ENCODE measurements at regions not wholly inside any gene's neighbourhood (a gene's known extent, or its start where the extent isn't known, plus 50 kb on each side); places are given as distances from the start of the nearest gene placed in this dataset.

DNA sequence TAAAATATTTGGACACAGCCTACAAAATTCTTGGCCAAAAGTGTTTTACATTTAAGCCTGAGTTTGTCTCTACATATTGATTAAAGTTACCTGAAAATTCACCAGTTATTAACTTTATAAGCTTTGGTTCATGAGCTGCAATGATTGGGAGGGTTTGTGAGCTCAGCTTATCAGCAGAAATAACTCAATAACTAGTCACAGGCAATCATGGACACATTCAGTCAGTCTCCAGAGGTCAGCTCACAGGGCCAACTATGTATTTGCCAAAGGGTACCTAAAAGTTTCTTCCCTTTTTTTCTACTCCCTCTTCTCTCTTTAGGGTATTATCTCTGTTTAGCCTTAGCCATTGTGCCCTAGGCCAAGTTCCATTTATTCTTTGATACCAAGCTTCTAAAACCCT is 145.9 kb downstream of the ZPLD1 start:
- H3K27ac ChIP-seq (ENCODE audit: low read length) = no peak overlapping the region
- H3K4me3 ChIP-seq (ENCODE audit: low read depth in 1 of 2, low read length in 2 of 2) = no peak overlapping the region
- no peak overlapping the region for H3K9ac ChIP-seq (ENCODE audit: low read depth, low read length)
- TF ChIP-seq, protein P1, sequence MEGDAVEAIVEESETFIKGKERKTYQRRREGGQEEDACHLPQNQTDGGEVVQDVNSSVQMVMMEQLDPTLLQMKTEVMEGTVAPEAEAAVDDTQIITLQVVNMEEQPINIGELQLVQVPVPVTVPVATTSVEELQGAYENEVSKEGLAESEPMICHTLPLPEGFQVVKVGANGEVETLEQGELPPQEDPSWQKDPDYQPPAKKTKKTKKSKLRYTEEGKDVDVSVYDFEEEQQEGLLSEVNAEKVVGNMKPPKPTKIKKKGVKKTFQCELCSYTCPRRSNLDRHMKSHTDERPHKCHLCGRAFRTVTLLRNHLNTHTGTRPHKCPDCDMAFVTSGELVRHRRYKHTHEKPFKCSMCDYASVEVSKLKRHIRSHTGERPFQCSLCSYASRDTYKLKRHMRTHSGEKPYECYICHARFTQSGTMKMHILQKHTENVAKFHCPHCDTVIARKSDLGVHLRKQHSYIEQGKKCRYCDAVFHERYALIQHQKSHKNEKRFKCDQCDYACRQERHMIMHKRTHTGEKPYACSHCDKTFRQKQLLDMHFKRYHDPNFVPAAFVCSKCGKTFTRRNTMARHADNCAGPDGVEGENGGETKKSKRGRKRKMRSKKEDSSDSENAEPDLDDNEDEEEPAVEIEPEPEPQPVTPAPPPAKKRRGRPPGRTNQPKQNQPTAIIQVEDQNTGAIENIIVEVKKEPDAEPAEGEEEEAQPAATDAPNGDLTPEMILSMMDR (IDR thresholded peaks at IDR 0.05; ENCODE audit: borderline replicate concordance, extremely low read depth, low read length, poor library complexity, severe bottlenecking) = no peak
- TF ChIP-seq EZH2 (IDR thresholded peaks at IDR 0.05; ENCODE audit: borderline replicate concordance, low read depth, low read length, severe bottlenecking) = no peak
- H3K36me3 ChIP-seq (ENCODE audit: insufficient read depth, low read length) = no peaks in the 10 kb centered on the region
- H4K20me1 ChIP-seq (ENCODE audit: insufficient read depth, low read length) = no peaks in the 10 kb centered on the region
- ATAC-seq (ENCODE audit: insufficient read depth, low read depth) = no peak
- H3K27me3 ChIP-seq (ENCODE audit: insufficient read depth, low read length, poor library complexity) = no peaks in the 10 kb centered on the region
- DNase-seq = no peak
- no peaks in the 10 kb centered on the region for H3K9me3 ChIP-seq (ENCODE audit: insufficient read depth, low read length, severe bottlenecking)
- no peaks in the 10 kb centered on the region for H3K4me1 ChIP-seq (ENCODE audit: insufficient read depth, low read length)
- no peak overlapping the region for H3K4me2 ChIP-seq (ENCODE audit: insufficient read depth, low read length)
- no peak overlapping the region for H2AFZ ChIP-seq (ENCODE audit: low read depth, low read length)
- H3K79me2 ChIP-seq (ENCODE audit: insufficient read depth, low read length) = no peaks in the 10 kb centered on the region

DNA sequence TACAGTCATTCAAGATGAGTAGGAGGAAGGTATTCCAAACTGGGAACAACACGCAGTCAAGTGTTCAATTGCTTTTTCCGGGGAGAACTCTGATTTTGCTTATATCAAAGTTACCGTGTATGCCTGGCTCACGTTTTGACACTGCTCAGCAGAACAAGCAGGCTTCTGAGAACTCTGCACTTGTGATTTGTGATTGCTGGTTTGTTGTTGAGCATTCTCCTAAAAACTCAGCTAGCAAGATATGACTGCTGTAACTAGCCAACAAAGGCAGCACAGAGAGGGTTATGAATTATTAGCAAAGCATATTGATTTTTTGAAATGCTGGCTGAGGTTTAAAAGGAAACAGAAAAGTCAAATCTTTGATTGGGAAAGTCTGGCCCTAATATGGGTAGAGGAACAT is 151.7 kb downstream of the ZPLD1 start:
- no peak overlapping the region for H2AFZ ChIP-seq (ENCODE audit: low read depth, low read length)
- H3K27me3 ChIP-seq (ENCODE audit: insufficient read depth, low read length, poor library complexity) = no peaks in the 10 kb centered on the region
- no peaks in the 10 kb centered on the region for H3K9me3 ChIP-seq (ENCODE audit: insufficient read depth, low read length, severe bottlenecking)
- no peak overlapping the region for H3K4me3 ChIP-seq (ENCODE audit: low read depth in 1 of 2, low read length in 2 of 2)
- no peak overlapping the region for H3K9ac ChIP-seq (ENCODE audit: low read depth, low read length)
- H3K36me3 ChIP-seq (ENCODE audit: insufficient read depth, low read length) = no peaks in the 10 kb centered on the region
- no peaks in the 10 kb centered on the region for H4K20me1 ChIP-seq (ENCODE audit: insufficient read depth, low read length)
- DNase-seq (no peak), ATAC-seq (ENCODE audit: insufficient read depth, low read depth) (no peak)
- no peaks in the 10 kb centered on the region for H3K79me2 ChIP-seq (ENCODE audit: insufficient read depth, low read length)
- H3K27ac ChIP-seq (ENCODE audit: low read length) = no peak overlapping the region
- H3K4me2 ChIP-seq (ENCODE audit: insufficient read depth, low read length) = no peak overlapping the region
- no peaks in the 10 kb centered on the region for H3K4me1 ChIP-seq (ENCODE audit: insufficient read depth, low read length)
- TF ChIP-seq, protein P1 (IDR thresholded peaks at IDR 0.05; ENCODE audit: borderline replicate concordance, extremely low read depth, low read length, poor library complexity, severe bottlenecking) = no peak
- TF ChIP-seq EZH2 (IDR thresholded peaks at IDR 0.05; ENCODE audit: borderline replicate concordance, low read depth, low read length, severe bottlenecking) = no peak

DNA sequence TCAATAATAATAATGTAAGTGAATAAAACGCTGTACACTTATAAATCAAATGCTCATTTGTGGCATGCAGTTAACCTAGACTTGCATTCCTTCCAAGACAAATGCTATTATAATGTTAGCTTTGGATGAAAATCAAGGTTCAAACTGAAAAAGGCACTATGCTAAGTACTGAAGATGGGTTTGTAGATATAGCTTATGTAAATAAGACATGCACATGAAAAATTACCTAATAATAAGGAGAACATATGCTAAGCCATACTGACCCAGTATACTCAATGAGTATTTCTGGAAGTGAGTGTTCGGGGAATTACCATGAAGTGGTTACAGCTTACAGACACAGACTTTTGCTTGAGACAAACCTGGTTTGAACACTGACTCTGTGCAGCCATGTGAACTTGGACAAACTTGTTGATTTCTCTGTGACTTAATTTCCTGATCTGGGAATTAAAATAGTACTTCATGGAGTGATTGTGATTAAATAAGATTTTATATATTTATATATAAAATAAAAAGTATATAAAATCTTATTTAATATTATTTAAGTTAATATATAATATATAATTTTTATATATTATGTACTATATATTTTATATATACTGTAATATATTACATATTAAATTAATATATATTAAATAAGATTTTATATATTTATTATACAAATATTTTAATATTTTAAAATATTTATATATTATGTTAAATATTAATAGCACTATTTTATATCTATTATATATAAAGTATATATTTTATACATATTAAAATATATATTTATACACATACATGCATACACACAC is 159.2 kb downstream of the ZPLD1 start:
- Histone ChIP-seq H3K4me3 (ENCODE audit: low read depth in 1 of 2, low read length in 2 of 2) (no peak overlapping the region), H3K9ac (ENCODE audit: low read depth, low read length) (no peak overlapping the region), H3K9me3 (ENCODE audit: insufficient read depth, low read length, severe bottlenecking) (no peaks in the 10 kb centered on the region), H3K27me3 (ENCODE audit: insufficient read depth, low read length, poor library complexity) (no peaks in the 10 kb centered on the region), H3K79me2 (ENCODE audit: insufficient read depth, low read length) (no peaks in the 10 kb centered on the region), H4K20me1 (ENCODE audit: insufficient read depth, low read length) (no peaks in the 10 kb centered on the region), H3K4me2 (ENCODE audit: insufficient read depth, low read length) (no peak overlapping the region), H3K27ac (ENCODE audit: low read length) (no peak overlapping the region), H3K36me3 (ENCODE audit: insufficient read depth, low read length) (no peaks in the 10 kb centered on the region), H3K4me1 (ENCODE audit: insufficient read depth, low read length) (no peaks in the 10 kb centered on the region), H2AFZ (ENCODE audit: low read depth, low read length) (no peak overlapping the region)
- no peak for ATAC-seq (ENCODE audit: insufficient read depth, low read depth)
- TF ChIP-seq, protein P1 (IDR thresholded peaks at IDR 0.05; ENCODE audit: borderline replicate concordance, extremely low read depth, low read length, poor library complexity, severe bottlenecking) = no peak
- TF ChIP-seq EZH2 (IDR thresholded peaks at IDR 0.05; ENCODE audit: borderline replicate concordance, low read depth, low read length, severe bottlenecking) = no peak
- DNase-seq = no peak
